H9 (cell line): ENCODE measurements at regions not wholly inside any gene's neighbourhood (a gene's known extent, or its start where the extent isn't known, plus 50 kb on each side); places are given as distances from the start of the nearest gene placed in this dataset.

Experiments
- DNase-seq: peaks from one replicate; pipeline ENCODE4 v3.0.0-alpha.2; 2017
- H2AFZ ChIP-seq: one replicate; pipeline ENCODE4 v1.6.1; 2013; ENCODE audit warnings: mild to moderate bottlenecking, low read length, control low read depth, moderate library complexity
- H2AK5ac ChIP-seq: 2 replicates; pipeline ENCODE4 v1.6.1; 2013; ENCODE audit warnings: low read length, control low read depth, mixed read lengths; ENCODE audit not compliant: insufficient read length
- H2BK120ac ChIP-seq: one replicate; pipeline ENCODE4 v1.6.1; 2013; ENCODE audit warnings: low read depth, mild to moderate bottlenecking, low read length, control low read depth, inconsistent platforms; ENCODE audit not compliant: poor library complexity, severe bottlenecking
- H2BK12ac ChIP-seq: 2 replicates; pipeline ENCODE4 v1.6.1; 2013; ENCODE audit warnings: low read length, control low read depth, mixed read lengths, low read depth; ENCODE audit not compliant: insufficient read length
- H2BK15ac ChIP-seq: 2 replicates; pipeline ENCODE4 v1.6.1; 2013; ENCODE audit warnings: low read depth, low read length, control low read depth
- H2BK20ac ChIP-seq: one replicate; pipeline ENCODE4 v1.6.1; 2013; ENCODE audit warnings: low read depth, mild to moderate bottlenecking, low read length, control low read depth, inconsistent platforms; ENCODE audit not compliant: poor library complexity, severe bottlenecking
- H2BK5ac ChIP-seq: 2 replicates; pipeline ENCODE4 v1.6.1; 2013; ENCODE audit warnings: low read length, control low read depth, mixed read lengths; ENCODE audit not compliant: insufficient read length
- H3K14ac ChIP-seq: 2 replicates; pipeline ENCODE4 v1.6.1; 2013; ENCODE audit warnings: low read length, control low read depth; ENCODE audit not compliant: insufficient read depth
- H3K18ac ChIP-seq: 2 replicates; pipeline ENCODE4 v1.6.1; 2013; ENCODE audit warnings: low read depth, mild to moderate bottlenecking, mixed read lengths, low read length, control low read depth; ENCODE audit not compliant: insufficient read length
- H3K23ac ChIP-seq: 2 replicates; pipeline ENCODE4 v1.6.1; 2013; ENCODE audit warnings: low read length, control low read depth, mixed read lengths, low read depth; ENCODE audit not compliant: insufficient read length
- H3K23me2 ChIP-seq: 2 replicates; pipeline ENCODE4 v1.6.1; 2013; ENCODE audit warnings: low read depth, mild to moderate bottlenecking, mixed read lengths, low read length, control low read depth; ENCODE audit not compliant: insufficient read length, poor library complexity, severe bottlenecking
- H3K27ac ChIP-seq: 2 replicates; pipeline ENCODE4 v1.5.1; 2013; ENCODE audit warnings: low read length, control low read depth, mixed read lengths, low read depth; ENCODE audit not compliant: insufficient read length
- H3K27me3 ChIP-seq: 2 replicates; pipeline ENCODE4 v1.6.1; 2013; ENCODE audit warnings: low read length, control low read depth, inconsistent platforms; ENCODE audit not compliant: insufficient read depth
- H3K4ac ChIP-seq: 2 replicates; pipeline ENCODE4 v1.6.1; 2013; ENCODE audit warnings: low read depth, mild to moderate bottlenecking, control low read depth, inconsistent platforms, low read length, moderate library complexity
- H3K4me1 ChIP-seq: 2 replicates; pipeline ENCODE4 v1.6.1; 2013; ENCODE audit warnings: low read length, control low read depth, inconsistent platforms; ENCODE audit not compliant: insufficient read depth
- H3K4me2 ChIP-seq: 2 replicates; pipeline ENCODE4 v1.6.1; 2013; ENCODE audit warnings: low read length, control low read depth, mixed read lengths; ENCODE audit not compliant: insufficient read length, insufficient read depth
- H3K56ac ChIP-seq: 2 replicates; pipeline ENCODE4 v1.6.1; 2013; ENCODE audit warnings: low read depth, mild to moderate bottlenecking, mixed read lengths, low read length, control low read depth; ENCODE audit not compliant: insufficient read length
- H3K79me1 ChIP-seq: 2 replicates; pipeline ENCODE4 v1.6.1; 2013; ENCODE audit warnings: low read depth, mild to moderate bottlenecking, moderate library complexity, low read length, control low read depth, inconsistent platforms; ENCODE audit not compliant: insufficient read depth, poor library complexity, severe bottlenecking
- H3K79me2 ChIP-seq: 2 replicates; pipeline ENCODE4 v1.6.1; 2013; ENCODE audit warnings: low read length, control low read depth, inconsistent platforms; ENCODE audit not compliant: insufficient read depth
- H3K9ac ChIP-seq: 2 replicates; pipeline ENCODE4 v1.6.1; 2013; ENCODE audit warnings: low read length, control low read depth, mixed read lengths; ENCODE audit not compliant: insufficient read length; ENCODE audit errors: extremely low read depth
- H3K9me3 ChIP-seq: one replicate; pipeline ENCODE4 v1.6.1; 2013; ENCODE audit warnings: low read depth, low read length, inconsistent platforms; ENCODE audit not compliant: control insufficient read depth
- H3T11ph ChIP-seq: one replicate; pipeline ENCODE4 v1.6.1; 2013; ENCODE audit warnings: mild to moderate bottlenecking, low read length, control low read depth, inconsistent platforms
- H4K20me1 ChIP-seq: one replicate; pipeline ENCODE4 v1.6.1; 2013; ENCODE audit not compliant: control insufficient read depth, insufficient read length, insufficient read depth
- H4K5ac ChIP-seq: 2 replicates; pipeline ENCODE4 v1.6.1; 2013; ENCODE audit warnings: low read depth, mild to moderate bottlenecking, mixed read lengths, low read length, control low read depth; ENCODE audit not compliant: insufficient read length
- H4K8ac ChIP-seq: replicated peaks from 2 replicates; pipeline ENCODE4 v1.6.1; 2013; ENCODE audit warnings: low read length, control low read depth, mixed read lengths, low read depth; ENCODE audit not compliant: insufficient read length
- H4K91ac ChIP-seq: 2 replicates; pipeline ENCODE4 v1.6.1; 2013; ENCODE audit warnings: low read depth, mild to moderate bottlenecking, moderate library complexity, mixed read lengths, low read length, control low read depth; ENCODE audit not compliant: insufficient read length
- H3K27ac Mint-ChIP-seq, 3 experiments: 2 replicates in 2 of 3; 3 replicates in 1 of 3; pipeline ENCODE4 v1.8.0; 2020 to 2021; ENCODE audit warnings: mixed read lengths in 3 of 3, mild to moderate bottlenecking in 1 of 3, moderate library complexity in 1 of 3
- H3K27me3 Mint-ChIP-seq: 2 replicates; pipeline ENCODE4 v1.8.0; 2021; ENCODE audit warnings: low read depth, mild to moderate bottlenecking, moderate library complexity, mixed read lengths
- H3K36me3 Mint-ChIP-seq, 3 experiments: 2 replicates in 2 of 3; 3 replicates in 1 of 3; pipeline ENCODE4 v1.8.0; 2020 to 2021; ENCODE audit warnings: low read depth in 3 of 3, mixed read lengths in 3 of 3; ENCODE audit not compliant: insufficient read depth in 1 of 3
- H3K4me1 Mint-ChIP-seq, 2 experiments: 2 replicates each; pipeline ENCODE4 v1.8.0; 2020; ENCODE audit warnings: mixed read lengths in 2 of 2
- H3K4me3 Mint-ChIP-seq, 2 experiments: 2 replicates in 1 of 2; 3 replicates in 1 of 2; pipeline ENCODE4 v1.8.0; 2020 to 2021; ENCODE audit warnings: mild to moderate bottlenecking in 2 of 2, mixed read lengths in 2 of 2, moderate library complexity in 1 of 2
- H3K9me3 Mint-ChIP-seq, 2 experiments: 2 replicates in 1 of 2; 3 replicates in 1 of 2; pipeline ENCODE4 v1.8.0; 2020; ENCODE audit warnings: mild to moderate bottlenecking in 2 of 2, mixed read lengths in 2 of 2, moderate library complexity in 1 of 2
- WGBS: extraction: QIAGEN DNeasy Blood & Tissue Kit; methylation state at CpG from one replicate; pipeline ENCODE4 v1.1.7; 2013; ENCODE audit warnings: missing lambda C conversion rate, low lambda C conversion rate, mixed read lengths; ENCODE audit not compliant: insufficient read length; ENCODE audit errors: extremely low coverage; 5-methylcytosine and 5-hydroxymethylcytosine counted together
- TF ChIP-seq, protein P1 (sequence below): fragments of 200-600 bp; sonication (generic); conservative IDR thresholded peaks from 3 replicates; pipeline ENCODE4 v1.8.0; 2021; ENCODE audit warnings: antibody characterized with exemption, mild to moderate bottlenecking

DNA sequence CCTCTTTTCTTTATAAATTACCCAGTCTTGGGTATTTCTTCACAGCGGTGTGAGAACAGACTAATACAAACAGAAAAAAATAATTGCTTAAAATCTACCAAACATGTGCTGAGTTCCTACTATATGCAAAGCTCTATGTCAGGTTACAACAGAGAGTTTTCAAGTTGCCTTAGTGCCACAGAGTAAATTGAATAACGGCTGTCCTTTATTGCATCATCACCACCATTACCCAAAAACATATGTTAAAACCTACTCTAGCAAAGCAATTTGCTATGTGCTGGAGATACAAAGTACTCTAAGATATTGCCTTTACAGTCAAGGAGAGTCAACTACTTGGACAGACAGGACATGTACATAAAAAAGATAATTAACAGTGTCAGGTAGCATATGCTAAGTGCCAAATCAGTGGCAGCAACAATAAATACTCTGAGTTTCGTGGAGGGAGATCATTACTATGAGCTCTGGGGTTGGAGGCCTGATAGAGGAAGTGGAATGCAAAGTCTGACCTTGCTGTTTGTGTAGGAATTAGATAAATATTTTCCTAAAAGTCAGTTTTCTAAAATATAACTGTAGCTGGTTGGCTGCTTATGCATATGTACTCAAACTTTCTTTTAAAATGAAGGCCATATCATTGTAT is 1058.7 kb upstream of the WWC1 start:
- H3K27ac ChIP-seq, result no peak overlapping the region
- H3K79me1 ChIP-seq, result no peaks in the 10 kb centered on the region
- peaks cover 5 to 9% of the 10 kb centered on the region in 2 experiments; a peak in 2 of 4 replicates for H3K4me1 Mint-ChIP-seq
- no peak overlapping the region for H4K5ac ChIP-seq
- H4K20me1 ChIP-seq, result no peaks in the 10 kb centered on the region
- no CpG with 5 or more reads among the region's 3 CpGs for WGBS
- H3K9me3 ChIP-seq, result no peaks in the 10 kb centered on the region
- no peak overlapping the region for H3K4me3 Mint-ChIP-seq
- TF ChIP-seq, protein P1, sequence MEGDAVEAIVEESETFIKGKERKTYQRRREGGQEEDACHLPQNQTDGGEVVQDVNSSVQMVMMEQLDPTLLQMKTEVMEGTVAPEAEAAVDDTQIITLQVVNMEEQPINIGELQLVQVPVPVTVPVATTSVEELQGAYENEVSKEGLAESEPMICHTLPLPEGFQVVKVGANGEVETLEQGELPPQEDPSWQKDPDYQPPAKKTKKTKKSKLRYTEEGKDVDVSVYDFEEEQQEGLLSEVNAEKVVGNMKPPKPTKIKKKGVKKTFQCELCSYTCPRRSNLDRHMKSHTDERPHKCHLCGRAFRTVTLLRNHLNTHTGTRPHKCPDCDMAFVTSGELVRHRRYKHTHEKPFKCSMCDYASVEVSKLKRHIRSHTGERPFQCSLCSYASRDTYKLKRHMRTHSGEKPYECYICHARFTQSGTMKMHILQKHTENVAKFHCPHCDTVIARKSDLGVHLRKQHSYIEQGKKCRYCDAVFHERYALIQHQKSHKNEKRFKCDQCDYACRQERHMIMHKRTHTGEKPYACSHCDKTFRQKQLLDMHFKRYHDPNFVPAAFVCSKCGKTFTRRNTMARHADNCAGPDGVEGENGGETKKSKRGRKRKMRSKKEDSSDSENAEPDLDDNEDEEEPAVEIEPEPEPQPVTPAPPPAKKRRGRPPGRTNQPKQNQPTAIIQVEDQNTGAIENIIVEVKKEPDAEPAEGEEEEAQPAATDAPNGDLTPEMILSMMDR, result no peak
- no peak overlapping the region for H3T11ph ChIP-seq
- no peak overlapping the region for H2AK5ac ChIP-seq
- H3K14ac ChIP-seq, result no peak overlapping the region
- H3K9me3 Mint-ChIP-seq, result peaks cover 26 to 28% of the 10 kb centered on the region in 2 experiments
- H2BK120ac ChIP-seq, result no peak overlapping the region
- H3K23ac ChIP-seq, result no peak overlapping the region
- H3K4ac ChIP-seq, result no peak overlapping the region
- H3K56ac ChIP-seq, result no peak overlapping the region
- no peak overlapping the region for H4K91ac ChIP-seq
- H2BK15ac ChIP-seq, result no peak overlapping the region
- no peak overlapping the region for H2BK5ac ChIP-seq
- H3K23me2 ChIP-seq, result no peaks in the 10 kb centered on the region
- no peaks in the 10 kb centered on the region for H3K27me3 ChIP-seq
- no peak overlapping the region for H3K4me2 ChIP-seq
- no peak overlapping the region for H3K9ac ChIP-seq
- peaks cover 4 to 32% (median 13%) of the 10 kb centered on the region in 3 experiments; a peak in 6 of 7 replicates for H3K36me3 Mint-ChIP-seq
- no peaks in the 10 kb centered on the region for H3K4me1 ChIP-seq
- no peaks in the 10 kb centered on the region for H3K79me2 ChIP-seq
- peaks cover 13% of the 10 kb centered on the region for H3K27me3 Mint-ChIP-seq
- no peak overlapping the region for H3K18ac ChIP-seq
- H2BK20ac ChIP-seq, result no peak overlapping the region
- H4K8ac ChIP-seq, result no peak overlapping the region
- H2BK12ac ChIP-seq, result no peak overlapping the region
- H3K27ac Mint-ChIP-seq, result no peak overlapping the region
- no peak for DNase-seq
- H2AFZ ChIP-seq, result no peak overlapping the region
